ENCODE measurements at regions not wholly inside any gene's neighbourhood (a gene's known extent, or its start where the extent isn't known, plus 50 kb on each side); places are given as distances from the start of the nearest gene placed in this dataset.
"Not testable (repeated sequence)": the region's sequence is repeated elsewhere in the genome, so short reads cannot be mapped to it uniquely, and the experiment has no call there.

DNA sequence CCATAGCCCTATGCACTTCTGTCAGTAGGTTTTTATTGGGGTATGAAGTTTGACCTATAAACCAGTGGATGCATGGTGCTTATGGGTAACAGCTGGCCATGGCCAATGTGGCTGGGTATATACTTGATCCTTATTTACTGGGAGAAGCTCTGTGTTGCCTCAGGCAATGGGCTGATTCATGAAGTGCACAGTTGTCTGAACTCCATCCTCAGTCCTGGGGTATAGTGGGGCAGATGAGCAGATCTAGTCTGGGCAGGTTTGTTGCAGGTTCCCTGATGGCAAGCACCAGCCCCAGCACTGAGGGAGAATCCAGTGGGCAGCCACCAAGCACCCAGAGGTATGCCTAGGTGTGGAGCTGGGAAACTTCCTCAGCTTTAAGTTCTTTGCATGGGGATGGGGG is 274.4 kb downstream of the TDRD3 start:
- no peak for DNase-seq

DNA sequence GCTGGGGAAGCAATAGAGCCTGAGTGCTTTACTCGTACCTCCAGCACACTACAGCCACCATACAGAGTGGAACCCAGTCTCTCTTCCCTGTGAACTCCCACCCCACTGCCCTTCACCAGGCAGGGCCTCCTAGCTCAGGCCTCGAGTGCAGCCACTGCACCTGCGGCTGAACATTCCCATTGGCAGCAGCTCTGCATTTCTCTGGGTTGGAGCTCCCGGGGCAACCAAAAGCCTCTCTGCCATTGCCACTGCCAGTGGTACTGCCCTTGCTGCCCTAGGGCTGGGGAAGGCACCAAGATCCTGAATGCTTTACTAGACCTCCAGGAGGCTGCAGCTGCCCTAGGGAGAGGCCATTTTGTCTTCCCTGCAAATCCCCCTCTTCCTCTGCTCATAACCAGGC is 266.8 kb downstream of the TDRD3 start:
- no peak for DNase-seq

DNA sequence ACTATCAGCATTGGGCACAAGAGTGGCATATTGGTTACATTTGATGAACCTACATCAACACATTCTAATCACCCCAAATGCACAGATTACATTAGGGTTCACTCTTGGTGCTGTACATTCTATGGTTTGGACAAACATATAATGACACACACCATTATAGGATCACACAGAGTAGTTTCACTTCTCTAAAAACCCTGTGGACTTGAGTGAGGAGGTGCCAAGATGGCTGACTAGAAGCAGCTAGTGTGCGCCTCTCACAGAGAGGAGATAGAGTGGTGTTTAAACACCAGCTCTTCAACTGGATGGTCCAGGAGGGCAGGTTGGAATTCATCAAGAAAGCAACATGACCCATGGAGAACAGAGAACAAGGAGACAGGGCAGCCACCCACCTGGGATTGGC is 265.6 kb downstream of the TDRD3 start:
- no peak for DNase-seq

DNA sequence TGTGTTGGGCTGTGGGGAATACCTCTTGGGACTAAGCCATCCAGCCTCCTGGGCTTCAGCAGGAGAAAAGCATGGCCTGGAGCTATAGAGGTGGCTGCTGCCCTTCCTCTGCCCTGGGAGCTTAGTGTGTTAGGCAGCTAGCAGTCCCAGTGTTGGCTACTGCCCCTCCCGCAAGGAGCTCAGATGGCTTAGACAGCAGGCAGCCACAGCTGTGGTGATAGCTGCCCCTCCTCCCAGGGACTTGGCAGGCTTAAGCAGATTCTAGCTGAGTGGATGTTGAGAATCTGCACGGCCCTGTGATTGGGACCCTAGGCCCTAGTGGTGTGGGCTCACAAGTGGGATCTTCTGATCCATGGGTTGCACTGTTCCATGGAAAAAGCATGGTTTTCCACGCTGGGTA is 264.5 kb downstream of the TDRD3 start:
- DNase-seq: peak; percentile 75 to 91

DNA sequence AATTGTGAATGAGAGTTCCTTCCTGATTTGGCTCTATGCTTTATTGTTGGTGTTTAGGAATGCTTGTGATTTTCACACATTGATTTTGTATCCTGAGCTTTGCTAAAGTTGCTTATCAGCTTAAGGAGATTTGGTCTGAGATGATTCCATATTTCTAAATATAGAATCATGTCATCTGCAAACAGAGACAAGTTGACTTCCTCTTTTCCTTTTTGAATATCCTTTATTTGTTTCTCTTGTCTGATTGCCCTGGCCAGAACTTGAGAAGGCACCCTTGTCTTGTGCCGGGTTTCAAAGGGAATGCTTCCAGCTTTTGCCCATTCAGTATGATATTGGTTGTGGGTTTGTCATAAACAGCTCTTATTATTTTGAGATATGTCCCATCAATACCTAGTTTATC is 260.6 kb downstream of the TDRD3 start:
- DNase-seq: not testable (repeated sequence)

DNA sequence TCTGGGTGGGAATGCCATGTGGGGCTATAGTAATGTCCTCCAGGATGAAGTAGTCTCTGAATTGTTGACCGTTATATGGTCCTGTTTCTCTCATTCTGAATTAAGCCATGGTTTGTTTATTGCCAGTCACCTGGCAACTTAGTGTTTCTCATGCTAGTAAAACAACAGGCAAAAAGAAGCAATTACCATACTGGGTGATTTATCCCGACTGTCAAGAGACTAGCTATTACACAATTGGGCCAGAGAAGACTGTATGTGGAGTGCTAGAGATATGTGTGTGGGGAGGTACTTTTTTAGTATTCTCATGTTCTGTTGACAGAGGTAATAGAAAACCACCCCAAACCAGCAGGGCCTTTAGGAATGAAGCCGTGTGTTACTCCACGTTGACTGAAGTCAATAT is 258.2 kb downstream of the TDRD3 start:
- no peak for DNase-seq

DNA sequence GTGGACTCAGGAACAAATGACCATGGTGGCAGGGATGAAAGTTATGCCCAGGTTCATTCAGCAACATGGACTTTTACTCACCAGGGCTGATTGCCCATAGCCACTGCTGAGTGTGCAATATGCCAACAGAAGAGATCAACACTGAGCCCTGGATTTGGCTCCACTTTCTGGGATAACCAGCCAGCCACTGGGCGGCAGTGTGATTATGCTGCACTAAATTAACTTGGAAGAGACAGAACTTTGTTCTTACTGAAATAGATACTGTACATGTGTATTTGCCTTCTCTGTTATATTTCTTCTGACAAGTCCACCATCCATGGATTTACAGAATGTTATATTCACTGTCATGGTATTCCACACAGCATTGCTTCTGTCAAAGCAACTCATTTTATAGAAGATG is 257.4 kb downstream of the TDRD3 start:
- peak in 1 of 2 experiments; percentile 47 for DNase-seq

DNA sequence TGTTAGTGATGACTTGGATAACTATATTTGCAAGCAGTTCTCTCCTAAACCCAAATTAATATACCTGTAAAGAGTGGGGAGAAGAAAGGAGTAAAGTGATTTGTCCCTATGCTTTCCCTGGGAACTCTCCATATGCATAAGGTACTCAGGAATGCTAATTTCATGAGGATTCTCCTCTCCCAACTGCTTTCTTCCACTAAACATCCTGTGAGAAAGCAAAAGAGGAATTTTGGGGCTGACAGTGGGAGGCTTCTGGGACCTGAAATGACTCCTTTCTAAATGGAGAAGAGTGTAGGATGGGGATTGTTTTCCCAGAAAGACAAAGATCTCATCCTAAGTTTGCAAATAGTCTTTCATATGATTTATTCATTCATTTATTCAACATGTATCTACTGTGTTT is 250.5 kb downstream of the TDRD3 start:
- DNase-seq: no peak

DNA sequence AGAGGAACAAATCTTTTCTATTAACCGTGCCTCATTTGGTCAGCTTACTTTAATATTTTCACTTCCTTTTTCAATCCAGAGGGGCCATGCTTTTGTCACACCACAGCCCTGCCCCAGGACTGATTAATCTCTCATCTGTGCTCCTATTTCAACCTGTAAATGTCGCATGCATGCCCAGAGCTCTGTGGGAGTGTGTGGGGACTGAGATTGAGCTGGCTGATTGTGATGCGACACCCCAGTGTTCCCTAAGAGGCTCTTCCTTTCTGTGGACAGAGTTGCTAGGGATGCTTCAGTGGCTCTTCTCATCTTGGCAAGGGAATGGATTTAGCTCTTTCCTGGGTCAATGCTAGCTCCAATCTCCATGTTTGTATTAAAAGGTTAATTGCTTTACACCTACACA is 249.6 kb downstream of the TDRD3 start:
- DNase-seq: no peak

DNA sequence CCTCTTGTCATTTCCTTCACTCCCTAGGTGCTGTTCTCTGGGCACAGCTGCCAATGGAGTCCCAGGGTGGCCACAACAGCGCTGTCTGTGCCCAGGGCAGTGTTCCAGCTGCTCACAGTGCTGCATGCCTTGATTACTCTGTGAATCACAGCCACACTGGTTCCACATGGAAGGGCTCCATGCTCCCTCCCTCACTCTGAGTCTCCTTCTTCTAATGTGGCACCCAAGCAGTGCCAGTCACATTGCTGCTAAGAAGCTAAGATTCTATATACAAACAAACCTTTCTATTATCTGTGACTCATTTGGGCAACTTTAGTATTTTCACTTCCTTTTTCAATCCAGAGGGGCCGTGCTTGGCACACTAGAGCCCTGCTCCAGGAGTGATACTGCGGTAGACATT is 248.7 kb downstream of the TDRD3 start:
- no peak for DNase-seq

DNA sequence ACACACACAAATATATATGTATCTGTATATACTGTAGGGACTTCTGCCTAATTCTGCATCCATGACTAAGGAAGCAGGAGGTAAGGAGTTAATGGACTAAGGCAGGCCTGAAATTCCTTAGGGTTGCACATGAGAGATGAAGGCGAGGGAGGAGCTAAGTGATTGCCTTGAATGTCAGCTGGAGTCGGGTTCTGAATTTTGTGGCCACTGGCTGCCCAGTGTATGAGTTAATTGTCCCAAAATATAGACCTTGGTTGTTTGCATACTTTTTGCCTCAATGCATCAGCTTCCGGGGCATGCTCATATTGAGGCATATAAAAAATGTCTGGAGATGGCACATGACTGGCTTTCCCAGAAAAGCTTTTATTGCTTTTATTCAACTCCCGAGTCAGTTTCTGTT is 245.5 kb downstream of the TDRD3 start:
- no peak for DNase-seq

DNA sequence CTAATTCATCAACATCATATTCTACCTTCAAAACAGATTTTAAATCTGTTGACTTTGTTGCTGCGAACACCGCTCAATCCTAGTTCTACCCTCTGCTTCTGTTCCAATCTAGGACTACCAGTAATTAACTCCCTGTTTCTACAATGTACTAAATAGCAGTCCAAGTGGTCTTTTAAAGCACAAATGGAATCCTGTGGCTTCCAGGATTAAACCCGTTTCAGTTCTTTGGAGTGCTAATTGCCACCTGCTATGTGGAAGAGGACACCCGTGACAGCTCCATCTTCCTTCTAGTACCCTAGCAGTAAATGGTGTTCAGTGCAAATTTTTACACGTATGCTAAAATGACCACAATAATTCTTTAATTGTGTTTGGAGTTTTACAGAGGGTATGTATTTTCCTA is 232.1 kb downstream of the TDRD3 start:
- no peak for DNase-seq

DNA sequence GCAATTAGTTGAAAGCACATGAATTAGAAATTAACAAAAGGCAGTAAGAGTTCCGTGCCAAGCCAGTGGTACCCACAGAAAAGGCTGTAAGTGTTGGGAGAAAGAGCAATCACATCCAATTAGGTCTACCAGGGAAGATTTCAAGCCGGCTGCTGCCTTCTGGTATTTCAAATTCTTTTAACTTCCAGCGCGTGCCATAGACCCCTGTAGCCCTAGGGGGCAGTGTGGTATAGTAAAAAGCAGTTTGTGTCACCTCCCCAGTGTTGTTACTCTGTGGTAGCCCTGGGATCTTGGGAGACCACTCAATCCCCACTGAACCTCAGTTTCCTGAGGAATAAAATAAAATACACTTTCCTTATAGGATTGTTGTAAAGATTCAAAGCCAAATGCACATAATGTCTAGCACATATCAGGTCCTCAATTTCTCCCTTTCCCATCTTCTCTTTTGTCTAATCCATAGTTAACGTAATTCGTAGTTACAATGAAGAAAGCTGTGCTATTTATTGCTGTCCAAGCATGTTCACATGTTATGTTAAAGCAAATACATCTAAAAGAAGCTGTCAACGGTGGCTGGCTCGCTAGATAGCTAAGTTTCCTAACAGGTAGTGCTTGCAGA is 230.2 kb downstream of the TDRD3 start:
- DNase-seq: peak; percentile 8 to 62

Measured in NCI-H524 (cell line).